PC-9 (cell line): ENCODE measurements at regions not wholly inside any gene's neighbourhood (a gene's known extent, or its start where the extent isn't known, plus 50 kb on each side); places are given as distances from the start of the nearest gene placed in this dataset.

ENCODE experiments used
- BruUV-seq: library from RNA; stranded (reverse); fragments of 400-500 nt; replicated peaks from 2 replicates; lab custom pipeline; 2021; lab: Mats Ljungman, UMichigan
- CTCF ChIA-PET: fragments of 300-600 bp; sonication (Branson Sonifier 250); formaldehyde crosslinking; loops from one replicate; lab custom pipeline; 2022; ENCODE audit warnings: antibody characterized with exemption; lab: Charles Lee
- POLR2A ChIA-PET: fragments of 300-600 bp; sonication (Branson Sonifier 250); formaldehyde crosslinking; loops from one replicate; lab custom pipeline; 2022; ENCODE audit warnings: antibody characterized with exemption; ENCODE audit not compliant: unreplicated experiment; lab: Charles Lee
- DNase-seq, 2 experiments: peaks; one replicate each; pipeline versions ENCODE4 v3.0.0 to v3.0.0-alpha.2; 2015 to 2022; ENCODE audit warnings: mixed read lengths in 1 of 2
- H2AFZ ChIP-seq: fragments of 200-600 bp; sonication (generic); 2 replicates; pipeline ENCODE4 v1.8.1; 2017; ENCODE audit warnings: antibody characterized with exemption
- H3F3A ChIP-seq: fragments of 200-600 bp; sonication (generic); 2 replicates; pipeline ENCODE4 v1.8.1; 2017; ENCODE audit warnings: antibody characterized with exemption, mild to moderate bottlenecking, low read depth; ENCODE audit not compliant: insufficient read depth
- H3K27ac ChIP-seq: fragments of 200-600 bp; sonication (generic); 2 replicates; pipeline ENCODE4 v1.6.1; 2016; ENCODE audit warnings: mixed run types
- H3K27me3 ChIP-seq: fragments of 200-600 bp; sonication (generic); 2 replicates; pipeline ENCODE4 v1.6.1; 2016; ENCODE audit warnings: low read depth, mixed run types; ENCODE audit not compliant: insufficient read depth
- H3K36me3 ChIP-seq: fragments of 200-600 bp; sonication (generic); 2 replicates; pipeline ENCODE4 v1.6.1; 2016; ENCODE audit warnings: low read depth, mixed run types
- H3K4me1 ChIP-seq: fragments of 200-600 bp; sonication (generic); replicated peaks from 2 replicates; pipeline ENCODE4 v1.6.1; 2016; ENCODE audit warnings: mixed run types; ENCODE audit not compliant: insufficient read depth
- H3K4me2 ChIP-seq: fragments of 200-600 bp; sonication (generic); 2 replicates; pipeline ENCODE4 v1.6.1; 2017; ENCODE audit warnings: mixed run types
- H3K4me3 ChIP-seq: fragments of 200-600 bp; sonication (generic); 2 replicates; pipeline ENCODE4 v1.6.1; 2016; ENCODE audit warnings: mixed run types
- H3K79me2 ChIP-seq: fragments of 200-600 bp; sonication (generic); 2 replicates; pipeline ENCODE4 v1.6.1; 2017; ENCODE audit warnings: low read depth, mixed run types
- H3K9me2 ChIP-seq: fragments of 200-600 bp; sonication (generic); 2 replicates; pipeline ENCODE4 v1.8.1; 2017; ENCODE audit warnings: mild to moderate bottlenecking; ENCODE audit not compliant: insufficient read depth
- H3K9me3 ChIP-seq: fragments of 200-600 bp; sonication (generic); 2 replicates; pipeline ENCODE4 v1.8.1; 2016; ENCODE audit warnings: low read depth; ENCODE audit not compliant: insufficient read depth
- H4K20me1 ChIP-seq: fragments of 200-600 bp; sonication (generic); 2 replicates; pipeline ENCODE4 v1.8.1; 2017; ENCODE audit not compliant: insufficient read depth
- CTCF ChIP-seq: fragments of 200-600 bp; sonication (generic); conservative IDR thresholded peaks from 2 replicates; pipeline ENCODE4 v1.6.1; 2017; ENCODE audit warnings: mixed run types, antibody characterized with exemption, mild to moderate bottlenecking, moderate library complexity
- EZH2 ChIP-seq: fragments of 200-600 bp; sonication (generic); IDR thresholded peaks from 2 replicates; pipeline ENCODE4 v1.8.0; 2017; ENCODE audit warnings: antibody characterized with exemption, low read depth
- intact Hi-C: fragments of 100-400 bp; cut with micrococcal nuclease; formaldehyde crosslinking; loops from one replicate; pipeline ENCODE4 v1.10.0; 2022; ENCODE audit not compliant: unreplicated experiment

GRCh38 chr15:31586841-31587240 is 260.2 kb downstream of the KLF13 start:
- no peak for TF ChIP-seq EZH2
- no peak for TF ChIP-seq CTCF
- Histone ChIP-seq H2AFZ (no peak overlapping the region), H3K36me3 (no peaks in the 10 kb centered on the region), H3K27me3 (no peaks in the 10 kb centered on the region), H3K9me3 (no peaks in the 10 kb centered on the region), H3K4me2 (no peak overlapping the region), H3K27ac (no peak overlapping the region), H3K4me1 (no peaks in the 10 kb centered on the region), H3K79me2 (no peaks in the 10 kb centered on the region), H3K4me3 (no peak overlapping the region), H3K9me2 (no peaks in the 10 kb centered on the region), H4K20me1 (no peaks in the 10 kb centered on the region), H3F3A (no peaks in the 10 kb centered on the region)
- BruUV-seq, result no TSS peak
- no peak for DNase-seq
- intact Hi-C loops, result no loop called here
- POLR2A ChIA-PET, result no interaction called here
- CTCF ChIA-PET, result no interaction called here

GRCh38 chr15:31587583-31587982 is 260.9 kb downstream of the KLF13 start:
- H3F3A ChIP-seq, result no peaks in the 10 kb centered on the region
- no peak for DNase-seq
- no peak overlapping the region for H3K4me3 ChIP-seq
- no peaks in the 10 kb centered on the region for H3K27me3 ChIP-seq
- no peaks in the 10 kb centered on the region for H3K79me2 ChIP-seq
- no peaks in the 10 kb centered on the region for H3K9me2 ChIP-seq
- no peaks in the 10 kb centered on the region for H3K4me1 ChIP-seq
- ChIA-PET CTCF (no interaction called here), POLR2A (no interaction called here)
- H3K9me3 ChIP-seq, result no peaks in the 10 kb centered on the region
- H2AFZ ChIP-seq, result no peak overlapping the region
- H3K27ac ChIP-seq, result no peak overlapping the region
- no peak for TF ChIP-seq EZH2
- TF ChIP-seq CTCF, result no peak
- H4K20me1 ChIP-seq, result no peaks in the 10 kb centered on the region
- no TSS peak for BruUV-seq
- H3K4me2 ChIP-seq, result no peak overlapping the region
- intact Hi-C loops, result no loop called here
- no peaks in the 10 kb centered on the region for H3K36me3 ChIP-seq

GRCh38 chr15:31590609-31591008 is 264.0 kb downstream of the KLF13 start:
- Histone ChIP-seq H3K4me1 (no peaks in the 10 kb centered on the region), H3K27ac (no peak overlapping the region), H2AFZ (no peak overlapping the region), H3K27me3 (no peaks in the 10 kb centered on the region), H3K9me2 (no peaks in the 10 kb centered on the region), H3F3A (no peaks in the 10 kb centered on the region), H3K9me3 (no peaks in the 10 kb centered on the region), H3K4me2 (no peak overlapping the region), H4K20me1 (no peaks in the 10 kb centered on the region), H3K4me3 (no peak overlapping the region), H3K36me3 (no peaks in the 10 kb centered on the region), H3K79me2 (no peaks in the 10 kb centered on the region)
- DNase-seq, result no peak
- BruUV-seq, result no TSS peak
- no peak for TF ChIP-seq CTCF
- TF ChIP-seq EZH2, result no peak
- intact Hi-C loops, result no loop called here
- CTCF ChIA-PET, result no interaction called here
- POLR2A ChIA-PET, result no interaction called here
